Stromal cell of bone marrow (primary cell): ENCODE measurements at regions not wholly inside any gene's neighbourhood (a gene's known extent, or its start where the extent isn't known, plus 50 kb on each side); places are given as distances from the start of the nearest gene placed in this dataset.

Source experiments
- DNase-seq: peaks from one replicate; pipeline ENCODE4 v3.0.0-alpha.2; 2012; ENCODE audit warnings: low read depth

DNA sequence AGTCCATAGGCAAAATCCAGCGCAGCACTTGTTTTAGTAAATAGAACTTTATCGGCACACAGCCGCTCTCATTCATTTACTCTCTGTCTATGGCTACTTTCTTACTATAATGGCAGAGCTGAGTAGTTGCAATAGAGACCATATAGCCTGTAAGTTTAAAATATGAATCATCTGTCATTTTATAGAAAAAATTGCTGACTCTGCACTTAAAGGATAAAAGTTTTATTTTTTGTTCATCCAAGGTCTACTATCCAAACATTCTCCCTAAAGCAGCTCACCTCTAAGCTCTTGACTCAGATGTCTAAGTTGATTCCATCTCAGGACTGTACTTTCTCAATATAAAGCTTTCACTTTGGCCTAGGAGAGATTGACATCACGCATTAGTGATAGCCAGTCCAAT is 825.7 kb downstream of the OLFM4 start:
- no peak for DNase-seq

GRCh38 chr13:53856573-53857195 is 828.1 kb downstream of the OLFM4 start:
- no peak for DNase-seq

DNA sequence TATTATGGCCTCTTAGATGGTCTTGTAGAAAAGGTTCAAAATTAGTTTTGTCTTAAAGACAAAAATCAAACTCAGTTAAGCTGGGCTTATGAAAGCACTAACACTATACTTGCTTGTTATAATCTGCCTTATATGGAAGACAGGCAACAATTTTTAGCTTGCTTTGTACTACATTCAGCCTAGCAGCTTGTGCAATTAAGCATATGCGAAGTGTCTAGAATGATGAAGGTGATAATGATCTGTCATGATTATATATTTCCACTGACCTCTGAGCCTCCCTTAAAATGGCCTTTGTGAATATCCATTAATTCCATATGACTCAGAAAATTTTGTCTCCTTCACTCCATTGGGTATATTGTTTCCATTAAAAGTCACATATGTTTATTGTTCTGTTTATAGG is 834.9 kb downstream of the OLFM4 start:
- DNase-seq = no peak

DNA sequence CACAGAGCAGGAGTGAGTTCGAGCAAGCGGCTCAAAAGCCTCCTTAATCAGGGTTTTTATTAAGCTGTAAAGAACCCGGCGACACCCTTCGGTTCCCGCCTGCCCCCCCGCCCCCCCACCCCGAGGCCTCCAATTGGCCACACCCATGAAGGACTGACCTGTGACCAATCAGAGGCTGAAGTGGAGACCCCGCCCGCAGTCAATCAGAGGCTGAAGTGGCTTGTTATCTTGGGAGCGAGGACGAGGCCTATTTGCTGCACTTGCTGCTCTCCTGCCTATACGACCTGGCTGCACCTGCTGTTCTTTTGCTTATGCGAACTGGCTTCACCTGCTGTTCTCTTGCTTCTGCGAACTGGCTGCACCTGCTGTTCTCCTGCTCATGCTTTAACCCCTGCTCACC is 844.9 kb downstream of the OLFM4 start:
- DNase-seq = no peak

- no peak for DNase-seq
Measured at GRCh38 chr13:53878861-53879260, 850.2 kb downstream of the OLFM4 start.

DNA sequence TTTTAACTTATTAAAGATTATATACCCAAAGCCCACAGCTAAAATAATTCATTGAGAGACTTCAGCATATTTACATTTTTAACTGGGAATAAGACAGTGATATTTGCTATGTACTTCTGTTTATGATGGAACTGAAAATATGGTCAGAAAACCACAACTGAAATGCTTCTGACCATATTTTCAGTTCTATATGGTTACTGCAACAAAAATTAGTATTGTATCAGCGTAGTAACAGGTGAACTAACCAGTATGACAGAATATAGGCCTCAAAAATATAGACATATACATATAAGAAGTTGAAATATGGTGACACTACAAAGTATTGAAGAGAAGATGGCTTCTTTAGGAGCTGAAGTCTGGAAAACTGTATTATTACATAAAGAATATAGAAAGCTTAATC is 857.4 kb downstream of the OLFM4 start:
- no peak for DNase-seq

DNA sequence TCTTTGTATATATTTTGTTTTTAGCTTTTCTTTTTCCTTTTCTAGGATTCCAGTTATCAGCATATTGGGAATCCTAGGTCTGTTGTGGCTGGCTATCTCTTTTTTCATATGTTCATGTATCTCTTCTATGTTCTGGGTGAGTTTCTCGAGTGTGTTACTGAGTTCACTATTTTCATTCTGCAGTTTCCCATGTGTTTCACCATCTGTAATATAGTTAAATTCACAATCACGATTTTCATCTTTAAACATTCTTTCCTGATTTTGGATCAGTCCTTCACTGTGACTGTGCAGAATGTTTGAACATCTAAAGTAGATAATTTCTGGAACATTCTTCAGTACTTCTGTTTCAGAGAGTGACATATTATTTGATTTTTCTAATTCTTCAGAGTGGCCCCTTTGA is 862.1 kb downstream of the OLFM4 start:
- DNase-seq = no peak

DNA sequence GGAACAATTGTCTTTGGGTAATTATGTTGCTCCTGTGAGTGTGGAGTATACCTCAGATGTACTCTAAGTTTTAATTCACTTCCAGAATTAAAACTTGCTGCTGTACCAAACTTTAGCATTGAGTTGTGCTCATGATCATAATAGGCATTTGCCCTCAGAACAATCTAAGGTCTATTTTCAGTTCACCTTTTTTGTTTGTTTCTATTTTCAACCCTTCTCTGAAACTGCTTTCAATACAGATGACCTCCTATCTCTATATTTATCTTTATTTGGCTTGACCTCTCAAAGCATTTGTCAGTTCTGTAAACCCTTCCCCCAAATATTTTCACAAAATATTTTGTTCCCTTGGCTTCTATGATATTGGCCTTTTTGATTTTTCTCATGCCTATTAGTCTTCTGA is 873.0 kb downstream of the OLFM4 start:
- no peak for DNase-seq

GRCh38 chr13:53907891-53908290 is 879.3 kb downstream of the OLFM4 start:
- no peak for DNase-seq

GRCh38 chr13:53920916-53921315 is 892.3 kb downstream of the OLFM4 start:
- no peak for DNase-seq

DNA sequence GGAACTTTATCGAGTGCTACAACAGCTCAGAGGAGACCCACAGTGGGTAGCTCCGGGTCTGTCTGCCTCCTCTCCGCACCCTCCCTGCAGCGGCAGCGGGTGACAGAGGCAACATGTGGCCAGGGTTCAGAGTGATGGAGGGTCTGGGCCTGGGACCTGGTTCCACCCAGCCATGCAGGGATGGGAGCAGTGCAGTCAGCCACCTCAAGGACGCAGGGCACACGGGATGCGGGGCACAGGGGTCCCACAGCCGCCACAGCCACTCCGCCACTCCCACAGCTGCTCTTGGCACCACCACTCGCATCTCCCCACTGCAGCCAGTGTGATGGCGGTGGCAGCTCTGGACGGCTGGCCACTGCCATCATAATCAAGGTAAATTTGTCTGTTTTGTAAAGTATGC is 892.9 kb downstream of the OLFM4 start:
- no peak for DNase-seq

DNA sequence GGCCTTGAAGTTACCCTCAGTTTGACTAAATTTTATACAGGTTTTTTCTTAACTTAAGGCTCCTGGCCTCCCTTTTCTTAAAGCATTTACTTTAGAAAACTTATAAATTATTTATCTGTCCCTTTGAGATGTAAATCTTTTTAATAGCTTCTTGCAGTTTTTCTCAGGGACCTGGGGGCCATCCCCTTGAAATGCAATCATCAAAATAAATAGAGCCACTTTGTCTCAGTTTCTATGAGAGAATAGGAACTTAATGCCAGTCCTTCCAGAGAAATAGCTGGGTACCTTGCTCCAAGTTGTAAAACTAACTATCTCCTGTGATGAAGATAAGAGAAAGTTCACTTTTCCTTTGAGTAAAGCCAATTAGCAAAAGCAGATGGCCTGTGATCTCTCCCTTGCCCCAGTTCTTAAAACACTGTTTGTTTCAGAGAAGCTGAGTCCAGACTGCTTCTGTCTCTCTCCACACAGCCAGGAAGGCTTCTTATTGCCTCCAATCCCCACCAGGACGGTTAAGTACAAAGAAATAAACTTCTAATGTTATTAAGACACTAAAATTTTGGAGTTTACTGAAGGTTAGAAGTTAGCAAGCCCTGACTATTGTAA is 913.1 kb downstream of the OLFM4 start:
- DNase-seq = no peak

GRCh38 chr13:53946500-53946899 is 917.9 kb downstream of the OLFM4 start:
- no peak for DNase-seq

DNA sequence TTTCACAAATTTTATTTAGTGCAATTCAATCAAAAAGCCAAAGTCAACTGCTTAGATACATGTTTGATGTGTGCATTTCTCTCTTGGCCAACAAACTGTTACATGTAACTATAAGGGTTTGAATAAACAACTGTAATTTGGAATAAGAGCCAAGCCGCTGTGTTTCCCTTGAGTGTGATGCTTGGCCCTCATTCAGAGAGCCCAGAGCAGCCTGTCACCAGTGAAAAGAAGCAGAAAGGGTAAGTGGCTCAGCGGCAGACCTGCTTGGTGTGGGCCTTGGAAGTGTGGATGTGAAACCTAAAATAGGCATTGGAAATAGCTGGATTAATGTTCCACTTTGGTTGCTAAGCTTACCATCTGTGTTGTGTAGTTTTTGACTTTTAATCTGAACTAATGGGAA is 924.6 kb downstream of the OLFM4 start:
- DNase-seq = no peak
